Calu3 (cell line): ENCODE measurements at regions not wholly inside any gene's neighbourhood (a gene's known extent, or its start where the extent isn't known, plus 50 kb on each side); places are given as distances from the start of the nearest gene placed in this dataset.
"Not testable (repeated sequence)": the region's sequence is repeated elsewhere in the genome, so short reads cannot be mapped to it uniquely, and the experiment has no call there.

Source experiments
- BruUV-seq: library from RNA; stranded (reverse); fragments of 400-500 nt; replicated peaks from 2 replicates; lab custom pipeline; 2021; lab: Mats Ljungman, UMichigan
- CTCF ChIA-PET: fragments of 300-600 bp; sonication (Branson Sonifier 250); formaldehyde crosslinking; loops from one replicate; lab custom pipeline; 2022; ENCODE audit warnings: antibody characterized with exemption; lab: Charles Lee
- DNase-seq: peaks from one replicate; pipeline ENCODE4 v3.0.0; 2022
- H3K27ac Mint-ChIP-seq: one replicate; pipeline ENCODE4 v1.8.0; 2022; ENCODE audit warnings: mixed read lengths; ENCODE audit not compliant: unreplicated experiment
- H3K27me3 Mint-ChIP-seq: one replicate; pipeline ENCODE4 v1.8.0; 2022; ENCODE audit warnings: mixed read lengths; ENCODE audit not compliant: unreplicated experiment
- H3K36me3 Mint-ChIP-seq: one replicate; pipeline ENCODE4 v1.8.0; 2022; ENCODE audit warnings: mild to moderate bottlenecking, moderate library complexity, mixed read lengths; ENCODE audit not compliant: insufficient read depth, unreplicated experiment
- H3K4me1 Mint-ChIP-seq: one replicate; pipeline ENCODE4 v1.8.0; 2022; ENCODE audit warnings: mild to moderate bottlenecking, low read depth, mixed read lengths; ENCODE audit not compliant: unreplicated experiment
- H3K4me3 Mint-ChIP-seq: one replicate; pipeline ENCODE4 v1.8.0; 2022; ENCODE audit warnings: mild to moderate bottlenecking, low read depth, moderate library complexity, mixed read lengths; ENCODE audit not compliant: unreplicated experiment
- H3K9me3 Mint-ChIP-seq: one replicate; pipeline ENCODE4 v1.8.0; 2022; ENCODE audit warnings: low read depth, mixed read lengths; ENCODE audit not compliant: unreplicated experiment
- intact Hi-C: fragments of 100-400 bp; cut with micrococcal nuclease; formaldehyde crosslinking; loops from one replicate; pipeline ENCODE4 v1.10.0; 2022; ENCODE audit not compliant: unreplicated experiment
- TF ChIP-seq, protein P1 (sequence below): fragments of 200-600 bp; IDR thresholded peaks from one replicate; pipeline ENCODE4 v1.8.0; 2022; ENCODE audit warnings: antibody characterized with exemption; ENCODE audit not compliant: unreplicated experiment

DNA sequence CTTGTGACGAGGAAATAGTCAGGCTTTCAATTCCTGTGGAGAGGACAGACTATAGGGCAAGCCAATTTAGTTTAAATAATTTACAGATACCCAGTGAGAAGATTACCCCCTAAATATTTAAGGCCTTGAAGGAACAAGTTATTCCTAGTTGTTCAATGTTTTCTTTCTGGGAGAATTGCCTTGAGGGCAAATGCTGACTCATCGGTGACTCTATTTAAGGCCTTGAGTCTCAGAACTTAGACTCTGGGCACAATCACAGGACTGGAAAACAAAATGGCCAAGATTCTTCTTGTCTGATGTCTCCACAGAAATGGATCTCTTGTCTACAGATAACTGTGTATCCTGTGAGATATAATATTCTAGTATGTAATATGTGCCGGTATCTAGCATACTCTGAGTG is 467.1 kb downstream of the SUCLG1 start:
- Mint-ChIP-seq H3K36me3 (no peaks in the 10 kb centered on the region), H3K4me3 (no peak overlapping the region), H3K27me3 (no peaks in the 10 kb centered on the region), H3K4me1 (no peaks in the 10 kb centered on the region), H3K9me3 (no peaks in the 10 kb centered on the region), H3K27ac (no peak overlapping the region)
- CTCF ChIA-PET, result no interaction called here
- no peak for DNase-seq
- TF ChIP-seq, protein P1, sequence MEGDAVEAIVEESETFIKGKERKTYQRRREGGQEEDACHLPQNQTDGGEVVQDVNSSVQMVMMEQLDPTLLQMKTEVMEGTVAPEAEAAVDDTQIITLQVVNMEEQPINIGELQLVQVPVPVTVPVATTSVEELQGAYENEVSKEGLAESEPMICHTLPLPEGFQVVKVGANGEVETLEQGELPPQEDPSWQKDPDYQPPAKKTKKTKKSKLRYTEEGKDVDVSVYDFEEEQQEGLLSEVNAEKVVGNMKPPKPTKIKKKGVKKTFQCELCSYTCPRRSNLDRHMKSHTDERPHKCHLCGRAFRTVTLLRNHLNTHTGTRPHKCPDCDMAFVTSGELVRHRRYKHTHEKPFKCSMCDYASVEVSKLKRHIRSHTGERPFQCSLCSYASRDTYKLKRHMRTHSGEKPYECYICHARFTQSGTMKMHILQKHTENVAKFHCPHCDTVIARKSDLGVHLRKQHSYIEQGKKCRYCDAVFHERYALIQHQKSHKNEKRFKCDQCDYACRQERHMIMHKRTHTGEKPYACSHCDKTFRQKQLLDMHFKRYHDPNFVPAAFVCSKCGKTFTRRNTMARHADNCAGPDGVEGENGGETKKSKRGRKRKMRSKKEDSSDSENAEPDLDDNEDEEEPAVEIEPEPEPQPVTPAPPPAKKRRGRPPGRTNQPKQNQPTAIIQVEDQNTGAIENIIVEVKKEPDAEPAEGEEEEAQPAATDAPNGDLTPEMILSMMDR, result no peak
- BruUV-seq, result no TSS peak
- intact Hi-C loops, result no loop called here

DNA sequence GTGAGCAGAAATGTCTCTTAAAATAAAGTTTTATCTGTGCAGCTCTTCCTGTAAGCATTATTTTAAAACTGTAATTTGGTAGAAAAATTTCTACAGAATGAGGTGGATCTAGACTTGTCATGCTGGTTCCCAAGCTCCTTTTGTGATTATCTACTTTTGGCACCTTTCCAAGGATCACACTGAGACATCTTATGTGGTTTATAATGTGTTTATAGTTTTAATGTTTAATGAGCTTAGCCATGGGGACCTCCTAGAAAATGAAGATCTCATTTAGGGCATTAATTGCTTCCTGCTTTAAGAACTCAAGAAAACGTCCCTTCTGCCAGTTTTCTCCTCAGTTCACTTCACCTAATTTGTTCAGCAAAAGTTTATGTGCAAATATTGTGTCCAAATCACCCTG is 468.4 kb downstream of the SUCLG1 start:
- CTCF ChIA-PET, result no interaction called here
- no peaks in the 10 kb centered on the region for H3K36me3 Mint-ChIP-seq
- BruUV-seq, result no TSS peak
- no peak overlapping the region for H3K4me3 Mint-ChIP-seq
- no peak overlapping the region for H3K27ac Mint-ChIP-seq
- DNase-seq, result no peak
- no peaks in the 10 kb centered on the region for H3K27me3 Mint-ChIP-seq
- H3K9me3 Mint-ChIP-seq, result no peaks in the 10 kb centered on the region
- no peaks in the 10 kb centered on the region for H3K4me1 Mint-ChIP-seq
- intact Hi-C loops, result no loop called here
- TF ChIP-seq, protein P1, result no peak

DNA sequence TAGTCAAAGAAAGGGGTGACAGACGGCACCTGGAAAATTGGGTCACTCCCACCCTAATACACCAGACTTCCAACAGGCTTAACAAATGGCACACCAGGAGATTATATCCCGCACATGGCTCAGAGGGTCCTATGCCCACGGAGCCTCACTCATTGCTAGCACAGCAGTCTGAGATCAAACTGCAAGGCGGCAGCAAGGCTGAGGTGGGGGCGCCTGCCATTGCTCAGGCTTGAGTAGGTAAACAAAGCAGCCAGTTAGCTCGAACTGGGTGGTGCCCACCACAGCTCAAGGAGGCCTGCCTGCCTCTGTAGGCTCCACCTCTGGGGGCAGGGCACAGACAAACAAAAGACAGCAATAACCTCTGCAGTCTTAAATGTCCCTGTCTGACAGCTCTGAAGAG is 482.5 kb downstream of the SUCLG1 start:
- peaks cover 14% of the 10 kb centered on the region for H3K27me3 Mint-ChIP-seq
- H3K36me3 Mint-ChIP-seq, DNase-seq, BruUV-seq, intact Hi-C loops, H3K4me1 Mint-ChIP-seq, H3K9me3 Mint-ChIP-seq, H3K27ac Mint-ChIP-seq, CTCF ChIA-PET, H3K4me3 Mint-ChIP-seq: not testable (repeated sequence)

DNA sequence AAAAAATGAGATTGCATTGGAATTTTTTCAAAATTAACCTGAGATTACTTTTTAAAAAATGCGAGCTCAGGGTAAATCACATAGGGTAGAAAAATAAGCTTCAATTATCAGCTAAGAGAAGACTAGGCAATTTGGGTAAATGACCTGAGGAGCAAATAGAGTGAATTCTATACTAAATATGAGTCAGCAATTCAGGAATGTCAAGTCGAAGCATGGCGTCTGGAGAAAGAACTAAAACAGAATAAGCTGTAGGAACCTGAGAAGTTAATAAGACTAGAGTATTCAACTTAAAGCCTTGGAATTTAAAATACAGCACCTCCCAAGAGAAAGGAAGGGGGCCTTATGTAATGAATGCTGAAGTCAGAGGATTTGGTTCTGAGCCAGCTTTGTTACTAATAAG is 487.0 kb downstream of the SUCLG1 start:
- TF ChIP-seq, protein P1, result no peak
- no peaks in the 10 kb centered on the region for H3K27me3 Mint-ChIP-seq
- peaks cover 3% of the 10 kb centered on the region for H3K9me3 Mint-ChIP-seq
- H3K36me3 Mint-ChIP-seq, result no peaks in the 10 kb centered on the region
- no TSS peak for BruUV-seq
- no peak for DNase-seq
- H3K4me1 Mint-ChIP-seq, result peaks cover 8% of the 10 kb centered on the region
- no peak overlapping the region for H3K4me3 Mint-ChIP-seq
- intact Hi-C loops, result loop anchor here (5.0 kb wide), 1 partner anchor 50 kb away; no protein-coding TSS in a partner anchor
- H3K27ac Mint-ChIP-seq, result no peak overlapping the region
- CTCF ChIA-PET, result no interaction called here

DNA sequence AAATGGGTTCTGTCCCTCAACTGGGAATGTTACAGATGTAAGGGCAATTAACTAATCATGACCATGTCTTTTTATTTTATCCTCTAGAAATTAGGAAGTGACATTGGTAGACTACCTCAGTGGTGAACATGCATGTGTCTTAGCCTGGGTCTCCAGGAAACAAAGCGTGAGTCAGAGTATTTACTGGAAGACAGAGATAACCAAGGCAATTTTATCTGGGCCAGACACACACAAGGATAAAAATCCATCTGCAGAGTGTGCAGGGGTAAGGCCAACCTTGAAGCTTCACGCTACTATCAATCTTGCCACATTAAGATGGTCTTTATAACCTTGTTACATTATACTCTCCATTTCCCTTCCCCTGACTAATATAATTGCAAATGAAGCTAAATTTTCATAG is 487.5 kb downstream of the SUCLG1 start:
- CTCF ChIA-PET, result no interaction called here
- Mint-ChIP-seq H3K27me3 (no peaks in the 10 kb centered on the region), H3K27ac (no peak overlapping the region), H3K36me3 (no peaks in the 10 kb centered on the region), H3K9me3 (peaks cover 3% of the 10 kb centered on the region), H3K4me3 (no peak overlapping the region), H3K4me1 (peaks cover 8% of the 10 kb centered on the region)
- TF ChIP-seq, protein P1, result no peak
- intact Hi-C loops, result loop anchor here (5.0 kb wide), 1 partner anchor 49 kb away; no protein-coding TSS in a partner anchor
- BruUV-seq, result no TSS peak
- no peak for DNase-seq
